CD4-positive, CD25-positive, alpha-beta regulatory T cell (primary cell): ENCODE measurements at regions not wholly inside any gene's neighbourhood (a gene's known extent, or its start where the extent isn't known, plus 50 kb on each side); places are given as distances from the start of the nearest gene placed in this dataset.

Experiments
- ATAC-seq, 2 donors: fragments of 150-1000 bp; cut with Tn5 transposase; one replicate each; pipeline ENCODE4 v1.10.0; 2021; ENCODE audit warnings: low read depth in 2 of 2, moderate number of reproducible peaks in 2 of 2, moderate library complexity in 1 of 2
- DNase-seq, 3 donors: peaks; one replicate each; pipeline versions ENCODE4 v3.0.0 to v3.0.0-alpha.2; 2012 to 2022; ENCODE audit warnings: mixed read lengths in 1 of 3
- H3K27ac ChIP-seq: one replicate; pipeline ENCODE4 v1.7.0; 2013; ENCODE audit warnings: mild to moderate bottlenecking, low read length; ENCODE audit not compliant: insufficient read depth, poor library complexity, severe bottlenecking
- H3K27me3 ChIP-seq: one replicate; pipeline ENCODE4 v1.7.0; 2013; ENCODE audit warnings: low read length; ENCODE audit not compliant: control insufficient read depth, insufficient read depth
- H3K36me3 ChIP-seq: one replicate; pipeline ENCODE4 v1.7.0; 2013; ENCODE audit warnings: mild to moderate bottlenecking, low read length, moderate library complexity; ENCODE audit not compliant: control insufficient read depth, insufficient read depth
- H3K4me1 ChIP-seq: 2 replicates; pipeline ENCODE4 v1.7.0; 2013; ENCODE audit warnings: mild to moderate bottlenecking, low read length; ENCODE audit not compliant: insufficient read depth, control insufficient read depth, poor library complexity, severe bottlenecking
- H3K4me3 ChIP-seq: one replicate; pipeline ENCODE4 v1.7.0; 2013; ENCODE audit warnings: low read depth, mild to moderate bottlenecking, low read length, moderate library complexity
- H3K9me3 ChIP-seq, 2 experiments: 1 replicate in 1 of 2; 2 replicates in 1 of 2; pipeline ENCODE4 v1.7.0; 2013; ENCODE audit warnings: low read length in 2 of 2, mild to moderate bottlenecking in 1 of 2, moderate library complexity in 1 of 2; ENCODE audit not compliant: control insufficient read depth in 2 of 2
- H3K27ac Mint-ChIP-seq, 3 donors: one replicate each; pipeline ENCODE4 v1.8.0; 2020 to 2022; ENCODE audit warnings: mild to moderate bottlenecking in 3 of 3, mixed read lengths in 3 of 3, moderate library complexity in 2 of 3
- H3K27me3 Mint-ChIP-seq: one replicate; pipeline ENCODE4 v1.8.0; 2022; ENCODE audit warnings: mild to moderate bottlenecking, mixed read lengths
- H3K36me3 Mint-ChIP-seq: one replicate; pipeline ENCODE4 v1.8.0; 2020; ENCODE audit warnings: mixed read lengths
- H3K4me1 Mint-ChIP-seq, 4 donors: one replicate each; pipeline ENCODE4 v1.8.0; 2020 to 2022; ENCODE audit warnings: mixed read lengths in 4 of 4, mild to moderate bottlenecking in 1 of 4
- H3K4me3 Mint-ChIP-seq, 4 donors: one replicate each; pipeline ENCODE4 v1.8.0; 2020 to 2022; ENCODE audit warnings: mild to moderate bottlenecking in 4 of 4, mixed read lengths in 4 of 4, moderate library complexity in 3 of 4
- H3K9me3 Mint-ChIP-seq, 7 donors: one replicate each; pipeline ENCODE4 v1.8.0; 2020 to 2022; ENCODE audit warnings: mixed read lengths in 7 of 7, mild to moderate bottlenecking in 3 of 7, moderate library complexity in 2 of 7

DNA sequence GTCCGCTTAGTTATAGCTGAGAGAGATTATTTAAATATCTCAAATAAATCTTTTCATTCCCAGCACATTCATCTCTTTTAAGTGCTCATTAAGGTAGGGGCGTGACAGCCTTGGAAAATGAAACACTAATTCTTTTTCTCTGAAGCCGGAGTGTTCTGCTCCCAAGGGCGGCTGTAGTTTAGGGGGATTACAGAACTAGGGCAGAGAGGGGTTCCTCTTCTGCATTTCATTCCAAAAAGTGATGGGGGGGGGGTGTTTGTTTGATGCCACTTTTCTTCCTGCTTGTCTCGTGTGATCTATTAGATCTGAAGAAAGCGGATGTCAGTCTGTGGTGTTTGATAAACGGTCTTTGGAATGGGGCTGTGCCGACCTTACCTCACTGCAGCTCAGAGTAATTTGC is 506.5 kb upstream of the MGMT start:
- no peak for ATAC-seq
- H3K4me1 Mint-ChIP-seq: no peaks in the 10 kb centered on the region
- H3K36me3 Mint-ChIP-seq: no peaks in the 10 kb centered on the region
- H3K27me3 Mint-ChIP-seq: peaks cover 8% of the 10 kb centered on the region
- no peak overlapping the region for H3K27ac Mint-ChIP-seq
- Histone ChIP-seq H3K27ac (no peak overlapping the region), H3K27me3 (no peaks in the 10 kb centered on the region), H3K9me3 (no peaks in the 10 kb centered on the region), H3K36me3 (no peaks in the 10 kb centered on the region), H3K4me1 (no peaks in the 10 kb centered on the region), H3K4me3 (no peak overlapping the region)
- no peak overlapping the region for H3K4me3 Mint-ChIP-seq
- peaks cover 0 to 1% (median 0%) of the 10 kb centered on the region in 7 donors for H3K9me3 Mint-ChIP-seq
- no peak for DNase-seq

DNA sequence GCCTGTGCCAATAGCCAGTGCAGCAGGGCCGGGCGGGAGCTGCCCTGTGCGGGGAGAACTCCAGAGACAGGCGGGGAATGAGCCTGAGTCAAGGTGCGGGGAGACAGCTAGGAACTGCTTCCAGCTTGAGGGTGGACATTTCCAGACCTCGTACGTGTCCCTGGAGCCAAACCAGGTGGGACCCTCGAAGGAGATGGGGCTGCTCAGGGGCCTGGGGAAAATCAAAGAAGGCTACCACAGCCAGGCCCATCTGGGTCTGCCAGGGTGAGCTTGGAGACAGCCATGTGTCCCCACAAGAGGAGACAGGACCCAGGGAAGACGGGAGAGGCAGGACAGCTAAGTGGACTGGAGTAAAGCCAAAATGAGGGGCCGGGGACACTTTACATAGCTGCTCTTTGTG is 504.9 kb upstream of the MGMT start:
- Histone ChIP-seq H3K9me3 (no peaks in the 10 kb centered on the region), H3K27me3 (no peaks in the 10 kb centered on the region), H3K36me3 (no peaks in the 10 kb centered on the region), H3K4me3 (no peak overlapping the region), H3K27ac (no peak overlapping the region), H3K4me1 (no peaks in the 10 kb centered on the region)
- Mint-ChIP-seq H3K9me3 (peaks cover 0 to 1% (median 0%) of the 10 kb centered on the region in 7 donors), H3K4me1 (no peaks in the 10 kb centered on the region), H3K36me3 (no peaks in the 10 kb centered on the region), H3K4me3 (no peak overlapping the region), H3K27me3 (peaks cover 8% of the 10 kb centered on the region), H3K27ac (no peak overlapping the region)
- no peak for ATAC-seq
- DNase-seq: no peak

DNA sequence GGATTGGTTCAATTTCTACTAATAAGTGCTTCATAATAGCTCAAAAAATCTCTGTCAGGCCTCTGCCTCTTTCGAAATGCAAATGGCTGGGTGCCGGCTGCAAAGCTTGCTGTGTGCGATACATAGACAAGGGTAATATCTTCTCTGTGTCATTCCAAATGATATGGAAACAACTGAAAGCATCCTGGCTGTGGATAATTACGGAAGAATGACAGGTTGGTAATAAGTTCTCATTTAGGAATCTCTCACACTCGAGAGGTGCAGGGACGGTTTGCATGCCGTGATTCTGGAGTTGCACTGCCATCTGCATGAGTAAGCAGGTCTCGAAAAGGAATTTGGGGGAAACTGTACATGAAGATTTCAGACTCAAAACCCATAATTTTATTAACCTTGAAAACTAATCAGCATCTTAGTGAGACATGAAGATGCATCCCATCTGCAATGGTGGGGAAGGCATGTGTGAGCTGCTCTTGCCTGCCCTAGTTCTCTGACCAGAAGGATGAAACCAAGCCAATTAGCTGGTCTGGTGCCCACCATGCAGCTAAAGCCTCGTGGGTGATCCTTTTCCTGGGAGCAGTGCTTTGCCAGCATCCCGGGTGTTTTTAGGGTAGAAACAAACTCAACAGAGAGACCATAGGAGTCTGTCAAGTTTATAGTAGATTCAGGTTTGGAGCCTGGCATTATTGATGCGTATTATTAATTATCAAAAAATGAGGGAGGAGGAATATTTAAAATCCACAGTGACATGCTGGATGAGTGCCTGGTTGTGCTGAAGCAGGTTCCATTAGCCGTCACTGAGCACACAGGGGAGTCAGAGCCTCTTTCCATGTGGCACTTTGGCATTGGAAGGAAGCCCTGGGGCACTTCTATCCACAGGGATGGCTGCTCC is 503.6 kb upstream of the MGMT start:
- ATAC-seq: no peak
- H3K4me1 Mint-ChIP-seq: no peaks in the 10 kb centered on the region
- H3K36me3 Mint-ChIP-seq: no peaks in the 10 kb centered on the region
- no peaks in the 10 kb centered on the region for H3K9me3 ChIP-seq
- peaks cover 8% of the 10 kb centered on the region for H3K27me3 Mint-ChIP-seq
- H3K4me3 Mint-ChIP-seq: no peak overlapping the region
- H3K36me3 ChIP-seq: no peaks in the 10 kb centered on the region
- H3K4me3 ChIP-seq: no peak overlapping the region
- peaks cover 0 to 1% (median 0%) of the 10 kb centered on the region in 7 donors for H3K9me3 Mint-ChIP-seq
- no peaks in the 10 kb centered on the region for H3K4me1 ChIP-seq
- no peak overlapping the region for H3K27ac ChIP-seq
- no peak overlapping the region for H3K27ac Mint-ChIP-seq
- no peaks in the 10 kb centered on the region for H3K27me3 ChIP-seq
- no peak for DNase-seq

DNA sequence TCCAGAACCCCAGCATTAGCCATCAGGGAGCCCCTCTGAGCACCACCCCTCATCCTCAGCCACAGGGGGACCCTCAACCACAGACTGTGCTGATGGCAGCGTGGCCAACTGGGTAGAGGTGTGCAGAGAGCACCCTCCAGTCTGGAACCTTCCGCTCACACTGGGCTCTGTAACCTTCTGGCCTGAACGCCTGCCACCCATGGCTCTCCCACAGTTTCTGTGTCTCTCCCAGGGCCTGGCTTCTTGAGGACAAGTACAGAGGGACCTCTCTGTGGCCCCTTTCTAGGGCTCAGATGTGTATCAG is 503.0 kb upstream of the MGMT start:
- H3K4me1 Mint-ChIP-seq: no peaks in the 10 kb centered on the region
- no peak overlapping the region for H3K27ac Mint-ChIP-seq
- Histone ChIP-seq H3K27ac (no peak overlapping the region), H3K4me3 (no peak overlapping the region), H3K36me3 (no peaks in the 10 kb centered on the region), H3K27me3 (no peaks in the 10 kb centered on the region), H3K4me1 (no peaks in the 10 kb centered on the region), H3K9me3 (no peaks in the 10 kb centered on the region)
- H3K27me3 Mint-ChIP-seq: peaks cover 8% of the 10 kb centered on the region
- DNase-seq: no peak
- no peaks in the 10 kb centered on the region for H3K36me3 Mint-ChIP-seq
- H3K4me3 Mint-ChIP-seq: no peak overlapping the region
- ATAC-seq: no peak
- H3K9me3 Mint-ChIP-seq: peaks cover 0 to 1% (median 0%) of the 10 kb centered on the region in 7 donors

DNA sequence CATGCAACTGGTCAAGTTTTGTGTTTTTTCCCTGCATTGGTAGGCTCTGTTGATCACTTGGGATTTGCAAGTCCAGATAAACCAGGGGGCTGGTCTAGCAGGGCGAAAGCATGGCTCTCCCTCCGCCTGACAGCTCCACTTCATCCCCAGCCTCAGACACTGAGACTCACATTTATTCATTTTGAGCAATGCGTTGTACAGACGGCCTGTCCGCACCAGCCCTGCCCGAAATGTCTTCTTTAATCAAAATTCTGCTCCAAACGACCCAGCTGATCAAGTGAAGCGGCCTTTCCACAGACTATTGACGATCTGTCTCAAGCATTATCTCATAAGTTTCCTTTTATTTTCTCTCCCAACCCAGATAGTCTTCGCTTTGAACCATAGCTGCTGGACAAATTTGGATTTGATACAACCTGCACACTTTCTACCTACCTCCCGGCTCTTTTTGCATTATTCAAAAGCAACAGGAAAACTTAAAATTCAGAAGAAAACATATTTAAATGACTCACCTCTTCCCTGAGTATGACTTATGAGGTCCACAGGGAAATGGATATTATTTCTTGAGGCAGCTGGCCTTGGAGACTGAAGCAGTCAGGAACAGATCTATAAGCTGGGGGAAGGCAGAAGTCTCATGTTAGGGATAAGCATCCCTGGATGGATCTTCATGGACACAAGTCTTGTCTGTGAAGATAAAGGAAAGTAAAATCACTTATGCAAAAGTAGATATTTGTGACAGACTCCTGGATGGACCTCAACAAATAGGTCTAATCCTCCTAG is 498.9 kb upstream of the MGMT start:
- H3K4me3 Mint-ChIP-seq: no peak overlapping the region
- no peak for DNase-seq
- no peaks in the 10 kb centered on the region for H3K36me3 Mint-ChIP-seq
- H3K27me3 Mint-ChIP-seq: peaks cover 9% of the 10 kb centered on the region
- no peaks in the 10 kb centered on the region for H3K9me3 ChIP-seq
- no peaks in the 10 kb centered on the region for H3K4me1 ChIP-seq
- no peak for ATAC-seq
- no peak overlapping the region for H3K27ac ChIP-seq
- H3K4me1 Mint-ChIP-seq: no peaks in the 10 kb centered on the region
- H3K9me3 Mint-ChIP-seq: peaks cover 0 to 1% (median 0%) of the 10 kb centered on the region in 7 donors
- no peaks in the 10 kb centered on the region for H3K27me3 ChIP-seq
- no peak overlapping the region for H3K27ac Mint-ChIP-seq
- no peak overlapping the region for H3K4me3 ChIP-seq
- H3K36me3 ChIP-seq: no peaks in the 10 kb centered on the region

DNA sequence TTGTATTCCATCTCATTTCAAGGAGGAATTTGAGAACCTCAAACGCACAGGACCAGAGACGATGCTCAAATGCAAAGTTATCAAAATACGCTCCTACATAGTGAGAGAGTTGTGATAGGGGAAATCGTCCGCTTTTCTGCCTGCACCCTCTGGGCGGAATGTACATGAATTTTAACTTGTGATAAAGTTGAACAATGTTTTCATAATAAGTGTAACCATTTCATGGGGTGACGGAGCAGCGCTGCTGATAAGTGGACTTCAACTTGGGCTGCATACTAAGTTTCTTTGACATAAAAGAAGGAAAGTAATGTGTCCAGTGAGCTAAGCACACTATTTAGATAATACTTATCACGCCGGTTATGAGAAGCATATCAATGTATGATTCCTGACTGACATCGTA is 497.5 kb upstream of the MGMT start:
- no peak overlapping the region for H3K27ac ChIP-seq
- ATAC-seq: no peak
- no peak overlapping the region for H3K27ac Mint-ChIP-seq
- no peak overlapping the region for H3K4me3 ChIP-seq
- DNase-seq: no peak
- H3K4me1 Mint-ChIP-seq: no peaks in the 10 kb centered on the region
- H3K36me3 Mint-ChIP-seq: no peaks in the 10 kb centered on the region
- H3K4me1 ChIP-seq: no peaks in the 10 kb centered on the region
- H3K27me3 Mint-ChIP-seq: peaks cover 4% of the 10 kb centered on the region
- no peaks in the 10 kb centered on the region for H3K9me3 ChIP-seq
- no peak overlapping the region for H3K4me3 Mint-ChIP-seq
- no peaks in the 10 kb centered on the region for H3K27me3 ChIP-seq
- peaks cover 0 to 1% (median 0%) of the 10 kb centered on the region in 7 donors for H3K9me3 Mint-ChIP-seq
- H3K36me3 ChIP-seq: no peaks in the 10 kb centered on the region

DNA sequence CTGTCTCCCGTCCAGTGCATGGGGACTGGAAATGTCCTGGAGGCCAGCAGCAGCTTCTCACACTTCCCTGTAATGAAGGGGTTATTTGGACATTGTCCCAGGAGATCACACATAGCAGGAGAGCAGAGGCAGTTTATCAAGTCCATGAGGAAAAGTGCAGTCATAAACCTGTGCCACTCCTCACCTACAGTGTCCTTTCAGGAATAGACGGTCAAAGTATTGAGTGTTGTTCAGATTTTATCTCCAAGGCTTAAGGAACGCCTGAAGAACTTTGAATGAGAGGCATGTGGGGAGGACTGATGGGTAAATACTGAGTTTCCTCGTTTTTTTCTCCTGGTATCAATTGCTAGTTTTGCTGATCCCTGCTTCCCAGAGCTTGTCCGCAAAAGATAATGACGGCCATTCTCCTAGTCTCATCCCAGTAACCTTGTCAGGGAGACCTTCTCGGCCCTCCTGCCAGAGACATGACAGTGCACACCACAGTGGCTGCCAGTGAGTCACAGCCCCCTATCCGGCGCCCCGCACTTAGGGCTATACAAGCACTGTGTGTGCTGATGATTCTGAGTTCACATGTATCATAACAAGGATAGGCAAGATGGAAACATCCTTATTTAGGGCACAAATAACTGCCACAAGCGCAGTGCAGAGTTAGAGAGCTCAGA is 495.5 kb upstream of the MGMT start:
- H3K36me3 Mint-ChIP-seq: no peaks in the 10 kb centered on the region
- no peak overlapping the region for H3K4me3 Mint-ChIP-seq
- no peaks in the 10 kb centered on the region for H3K4me1 Mint-ChIP-seq
- peaks cover 0 to 2% (median 0%) of the 10 kb centered on the region in 7 donors for H3K9me3 Mint-ChIP-seq
- no peak overlapping the region for H3K27ac Mint-ChIP-seq
- H3K27me3 ChIP-seq: no peaks in the 10 kb centered on the region
- ATAC-seq (no peak), DNase-seq (no peak)
- H3K27ac ChIP-seq: no peak overlapping the region
- no peak overlapping the region for H3K4me3 ChIP-seq
- no peaks in the 10 kb centered on the region for H3K36me3 ChIP-seq
- H3K9me3 ChIP-seq: no peaks in the 10 kb centered on the region
- H3K4me1 ChIP-seq: no peaks in the 10 kb centered on the region
- H3K27me3 Mint-ChIP-seq: peaks cover 4% of the 10 kb centered on the region
